ENCODE measurements at regions not wholly inside any gene's neighbourhood (a gene's known extent, or its start where the extent isn't known, plus 50 kb on each side); places are given as distances from the start of the nearest gene placed in this dataset.

DNA sequence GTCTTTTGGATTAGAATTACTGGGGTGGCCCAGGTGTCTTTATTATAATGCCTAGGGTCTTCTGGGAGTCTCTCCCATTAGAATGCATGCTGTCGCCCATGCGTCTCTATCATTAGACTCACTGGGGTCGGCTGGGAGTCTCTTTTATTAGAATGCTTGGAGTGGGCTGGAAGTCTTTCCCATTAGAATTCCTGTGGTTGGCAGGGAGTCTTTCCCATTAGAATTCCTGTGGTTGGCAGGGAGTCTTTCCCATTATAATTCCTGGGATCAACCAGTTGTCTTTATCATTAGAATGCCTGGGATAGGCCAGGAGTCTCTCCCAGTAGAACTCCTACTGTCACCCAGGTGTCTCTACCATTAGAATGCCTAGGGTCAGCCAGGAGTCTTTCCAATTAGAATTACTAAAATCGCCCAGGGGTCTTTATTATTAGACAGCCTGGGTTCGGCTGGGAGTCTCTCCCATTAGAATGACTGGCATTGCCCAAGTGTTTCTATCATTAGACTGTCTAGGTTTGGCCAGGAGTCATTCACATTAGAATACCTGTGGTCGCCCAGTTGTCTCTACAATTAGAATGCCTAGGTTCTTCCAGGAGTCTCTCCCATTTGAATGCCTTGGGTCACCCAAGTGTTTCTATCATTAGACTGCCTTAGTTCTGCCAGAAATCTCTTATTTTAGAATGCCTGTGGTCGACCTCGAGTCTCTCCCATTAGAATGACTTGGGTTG is 1558.5 kb downstream of the UQCRFS1 start:
- peak; percentile 56 for DNase-seq (ENCODE audit: low spot score)
- FAIRE-seq, result no peak

DNA sequence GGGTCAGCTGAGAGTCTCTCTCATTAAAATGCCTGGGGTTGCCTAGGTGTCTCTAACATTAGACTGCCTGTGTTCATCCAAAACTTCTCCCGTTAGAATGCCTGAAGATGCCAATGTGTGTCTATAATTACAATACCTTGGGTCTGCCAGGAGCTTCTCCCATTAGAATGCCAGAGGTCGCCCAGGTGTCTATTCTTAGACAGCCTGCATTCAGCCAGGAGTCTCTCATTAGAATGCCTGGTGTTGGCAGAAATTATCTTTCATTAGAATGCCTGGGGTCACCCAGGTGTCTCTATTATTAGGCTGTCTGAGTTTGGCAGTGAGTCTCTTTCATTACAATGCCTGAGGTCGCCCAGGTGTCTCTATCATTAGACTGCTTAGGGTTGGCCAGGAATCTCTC is 1560.2 kb downstream of the UQCRFS1 start:
- DNase-seq (ENCODE audit: low spot score) (no peak), FAIRE-seq (no peak)

DNA sequence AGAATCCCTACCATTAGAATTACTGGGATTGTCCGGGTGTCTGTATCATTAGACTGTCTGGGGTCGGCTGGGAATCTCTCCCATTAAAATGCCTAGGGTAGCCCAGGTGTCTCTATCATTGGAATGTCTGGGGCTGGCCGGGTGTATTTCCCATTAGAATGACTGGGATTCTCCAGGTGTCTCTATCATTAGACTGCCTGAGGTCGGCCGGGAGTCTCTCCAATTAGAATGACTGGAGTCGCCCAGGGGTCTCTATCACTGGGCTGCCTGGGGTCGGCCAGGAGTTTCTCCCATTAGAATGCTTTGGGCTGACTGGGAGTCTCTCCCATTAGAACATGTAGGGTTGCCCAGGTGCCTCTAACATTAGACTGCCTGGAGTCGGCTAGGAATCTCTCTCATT is 1560.7 kb downstream of the UQCRFS1 start:
- FAIRE-seq (no peak), DNase-seq (ENCODE audit: low spot score) (no peak)

DNA sequence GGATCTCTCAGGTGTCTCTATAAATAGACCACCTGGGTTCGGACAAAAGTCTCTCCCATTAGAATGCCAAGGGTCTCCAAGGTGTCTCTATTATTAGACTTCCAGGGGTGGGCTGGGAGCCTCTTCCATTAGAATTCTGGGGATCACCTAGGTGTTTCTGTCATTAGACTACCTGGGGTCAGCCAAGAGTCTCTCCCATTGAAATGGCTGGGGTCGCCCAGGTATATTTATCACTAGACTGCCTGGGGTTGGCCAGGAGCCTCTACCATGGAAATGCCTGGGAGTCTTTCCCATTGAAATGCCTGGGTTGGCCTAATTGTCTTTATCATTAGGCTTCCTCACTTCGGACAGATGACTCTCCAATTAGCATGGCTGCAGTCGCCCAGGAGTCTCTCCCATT is 1565.5 kb downstream of the UQCRFS1 start:
- FAIRE-seq, result no peak
- DNase-seq (ENCODE audit: low spot score), result no peak

DNA sequence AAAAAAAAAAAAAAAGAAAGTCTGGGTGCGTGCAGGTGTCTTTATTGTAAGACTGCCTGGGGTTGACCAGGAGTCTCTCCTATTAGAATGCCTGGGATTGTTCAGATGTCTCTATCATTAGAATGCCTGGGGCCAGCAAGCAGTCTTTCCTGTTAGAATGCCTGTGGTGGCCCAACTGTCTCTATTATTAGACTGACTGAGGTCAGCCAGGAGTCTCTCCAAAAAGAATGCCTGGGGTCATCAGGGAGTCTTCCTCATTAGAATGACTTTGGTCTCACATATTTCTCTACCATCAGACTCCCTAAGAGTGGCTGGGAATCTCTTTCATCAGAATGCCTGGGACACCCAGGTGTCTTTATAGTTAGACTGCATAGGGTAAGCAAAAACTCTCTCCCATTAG is 1577.5 kb downstream of the UQCRFS1 start:
- no peak for FAIRE-seq
- peak; percentile 66 for DNase-seq (ENCODE audit: low spot score)

DNA sequence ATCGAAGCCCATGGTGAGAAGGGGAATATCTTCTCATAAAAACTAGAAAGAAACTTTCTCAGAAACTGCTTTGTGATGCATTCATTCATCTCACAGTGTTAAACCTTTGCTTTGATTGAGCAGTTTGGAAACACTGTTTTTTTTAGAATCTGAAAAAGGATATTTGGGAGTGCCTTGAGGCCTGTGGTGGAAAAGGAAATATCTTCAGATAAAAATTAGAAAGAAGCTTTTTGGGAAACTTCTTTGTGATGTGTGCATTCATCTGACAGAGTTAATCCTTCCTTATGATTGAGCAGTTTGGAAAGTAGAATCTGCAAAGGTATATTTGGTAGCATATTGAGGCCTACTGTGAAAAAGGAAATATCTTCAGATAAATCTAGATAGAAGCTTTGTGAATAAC is 1594.9 kb downstream of the UQCRFS1 start:
- FAIRE-seq (no peak), DNase-seq (ENCODE audit: low spot score) (no peak)

DNA sequence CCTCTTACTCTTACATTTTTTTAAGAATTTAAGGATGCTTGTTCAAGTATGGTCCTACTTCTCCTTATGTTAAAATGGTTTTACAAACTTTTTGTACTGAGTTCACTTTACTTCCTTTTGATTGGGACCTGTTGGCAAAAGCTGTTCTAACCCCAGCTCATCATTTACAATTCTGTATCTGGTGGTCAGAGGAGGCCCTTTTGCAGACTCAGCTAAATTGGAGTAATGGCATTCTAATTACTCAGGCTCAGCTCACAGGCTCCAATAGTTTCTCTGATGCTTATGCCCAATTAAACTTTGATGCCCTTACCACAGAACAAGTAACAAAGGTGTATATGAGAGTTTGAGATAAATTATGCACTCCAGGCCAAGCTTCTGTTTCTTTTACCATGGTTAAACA is 1632.0 kb downstream of the UQCRFS1 start:
- no peak for DNase-seq (ENCODE audit: low spot score)
- no peak for FAIRE-seq

Data from urothelium cell line (cell line).